RPMI8226 (cell line): ENCODE measurements at regions not wholly inside any gene's neighbourhood (a gene's known extent, or its start where the extent isn't known, plus 50 kb on each side); places are given as distances from the start of the nearest gene placed in this dataset.

Source experiments
- DNase-seq: peaks from one replicate; pipeline ENCODE4 v3.0.0-alpha.2; 2015

GRCh38 chrX:51798701-51799100 is 55.5 kb downstream of the GSPT2 start:
- DNase-seq, result peak; percentile 24

- no peak for DNase-seq
Measured at GRCh38 chrX:51802917-51803688, 59.9 kb downstream of the GSPT2 start.

GRCh38 chrX:51803833-51804232 is 60.6 kb downstream of the GSPT2 start:
- DNase-seq, result no peak

GRCh38 chrX:51804741-51805140 is 61.5 kb downstream of the GSPT2 start:
- DNase-seq, result no peak

GRCh38 chrX:51813886-51814460 is 70.7 kb downstream of the GSPT2 start:
- DNase-seq, result no peak

- DNase-seq, result no peak
Measured at GRCh38 chrX:51824061-51824460, 69.4 kb upstream of the MAGED1 start.

- no peak for DNase-seq
Measured at GRCh38 chrX:51825436-51825835, 68.0 kb upstream of the MAGED1 start.

GRCh38 chrX:51834076-51834475 is 59.3 kb upstream of the MAGED1 start:
- no peak for DNase-seq

- no peak for DNase-seq
Measured at GRCh38 chrX:51836823-51837222, 56.6 kb upstream of the MAGED1 start.

- DNase-seq, result no peak
Measured at GRCh38 chrX:51837451-51837850, 56.0 kb upstream of the MAGED1 start.

GRCh38 chrX:51837921-51838320 is 55.5 kb upstream of the MAGED1 start:
- no peak for DNase-seq
